Keratinocyte (primary cell): ENCODE measurements at regions not wholly inside any gene's neighbourhood (a gene's known extent, or its start where the extent isn't known, plus 50 kb on each side); places are given as distances from the start of the nearest gene placed in this dataset.

Source experiments
- DNase-seq: peaks from one replicate; pipeline ENCODE4 v3.0.0-alpha.2; 2011; ENCODE audit warnings: low read depth, missing footprints, low spot score
- FAIRE-seq: peaks from 2 replicates; lab custom pipeline; 2011; peaks lifted over from hg19 to GRCh38; lab: Jason Lieb, UNC
- H2AFZ ChIP-seq: 2 replicates; pipeline ENCODE4 v1.6.0; 2012; ENCODE audit warnings: low read length, control low read depth, inconsistent platforms; ENCODE audit not compliant: control insufficient read depth
- H3K27ac ChIP-seq: 2 replicates; pipeline ENCODE4 v1.5.1; 2011; ENCODE audit warnings: low read length; ENCODE audit not compliant: control insufficient read depth, insufficient read depth
- H3K27me3 ChIP-seq: 3 replicates; pipeline ENCODE4 v1.6.0; 2011; ENCODE audit warnings: low read length; ENCODE audit not compliant: control insufficient read depth, insufficient read depth; ENCODE audit errors: extremely low read depth
- H3K36me3 ChIP-seq, 2 experiments: 2 replicates in 1 of 2; 3 replicates in 1 of 2; pipeline ENCODE4 v1.5.1; 2011; ENCODE audit warnings: low read length in 2 of 2, mild to moderate bottlenecking in 1 of 2; ENCODE audit not compliant: control insufficient read depth in 2 of 2, insufficient read depth in 2 of 2; ENCODE audit errors: extremely low read depth in 1 of 2
- H3K4me1 ChIP-seq: 3 replicates; pipeline ENCODE4 v1.5.1; 2011; ENCODE audit warnings: low read length; ENCODE audit not compliant: control insufficient read depth, insufficient read depth; ENCODE audit errors: extremely low read depth
- H3K4me2 ChIP-seq: 3 replicates; pipeline ENCODE4 v1.6.0; 2011; ENCODE audit warnings: low read depth, low read length; ENCODE audit not compliant: control insufficient read depth, insufficient read depth; ENCODE audit errors: extremely low read depth
- H3K4me3 ChIP-seq, 3 experiments: fragments of 200-600 bp in 1 of 3; sonication (generic) in 1 of 3; 2 replicates in 2 of 3; 3 replicates in 1 of 3; pipeline ENCODE4 v1.5.1; 2011 to 2016; ENCODE audit warnings: low read length in 3 of 3, mild to moderate bottlenecking in 3 of 3, control low read depth in 2 of 3, inconsistent platforms in 1 of 3, low read depth in 1 of 3, mixed read lengths in 1 of 3, mixed run types in 1 of 3, moderate library complexity in 1 of 3; ENCODE audit not compliant: control insufficient read depth in 2 of 3, insufficient read depth in 2 of 3; ENCODE audit errors: extremely low read depth in 1 of 3
- H3K79me2 ChIP-seq: 2 replicates; pipeline ENCODE4 v1.6.0; 2012; ENCODE audit warnings: low read length; ENCODE audit not compliant: control insufficient read depth, insufficient read depth
- H3K9ac ChIP-seq: 3 replicates; pipeline ENCODE4 v1.6.0; 2011; ENCODE audit warnings: low read length; ENCODE audit not compliant: control insufficient read depth, insufficient read depth; ENCODE audit errors: extremely low read depth
- H3K9me1 ChIP-seq: 3 replicates; pipeline ENCODE4 v1.6.0; 2011; ENCODE audit warnings: low read length; ENCODE audit not compliant: control insufficient read depth, insufficient read depth; ENCODE audit errors: extremely low read depth
- H3K9me3 ChIP-seq: 2 replicates; pipeline ENCODE4 v1.5.1; 2012; ENCODE audit warnings: low read depth, low read length; ENCODE audit not compliant: control insufficient read depth
- H4K20me1 ChIP-seq: 3 replicates; pipeline ENCODE4 v1.6.0; 2011; ENCODE audit warnings: low read length; ENCODE audit not compliant: control insufficient read depth, insufficient read depth; ENCODE audit errors: extremely low read depth
- EZH2 ChIP-seq: IDR thresholded peaks from one replicate; pipeline ENCODE4 v1.6.1; 2012; ENCODE audit warnings: inconsistent platforms, mild to moderate bottlenecking, low read length, moderate library complexity
- dilution Hi-C: fragments of 300-500 bp; cut with MboI; formaldehyde crosslinking; loops from one replicate; pipeline ENCODE4 v1.7.0; 2020; ENCODE audit warnings: low sequenced_read_pairs; ENCODE audit not compliant: extremely low pct_ligation_motif_present
- TF ChIP-seq, protein P1 (sequence below), 3 experiments: IDR thresholded peaks in 1 of 3; conservative IDR thresholded peaks in 1 of 3; optimal IDR thresholded peaks in 1 of 3; 2 replicates in 2 of 3; 3 replicates in 1 of 3; pipeline versions ENCODE3 to v1.5.1; 2011; ENCODE audit warnings: low read length in 3 of 3, mild to moderate bottlenecking in 3 of 3, moderate library complexity in 2 of 3, control low read depth in 1 of 3, inconsistent platforms in 1 of 3; ENCODE audit not compliant: insufficient read depth in 2 of 3; ENCODE audit errors: extremely low read depth in 1 of 3

DNA sequence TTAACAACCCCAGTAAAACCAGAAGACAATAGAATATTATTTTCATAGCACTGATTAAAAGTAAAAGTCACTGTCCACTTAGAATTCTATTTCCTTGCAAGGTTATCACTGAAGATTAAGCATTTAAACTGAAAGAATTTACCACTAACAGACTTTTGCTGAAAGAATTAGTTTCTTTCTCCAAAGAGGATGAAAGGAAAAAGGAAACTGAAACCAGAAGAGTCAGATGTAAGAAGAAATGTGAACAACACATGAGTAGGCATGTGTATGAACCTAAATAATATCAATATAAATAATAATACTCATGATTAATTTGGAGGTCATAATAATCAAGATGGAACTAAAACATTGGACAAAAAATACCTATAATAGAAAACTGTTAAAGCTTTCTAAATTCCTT lies 82.4 kb upstream of the KLHL29 start:
- H3K27me3 ChIP-seq, result peaks cover 3% of the 10 kb centered on the region
- no peaks in the 10 kb centered on the region for H3K79me2 ChIP-seq
- no peak overlapping the region for H3K27ac ChIP-seq
- H3K9ac ChIP-seq, result no peak overlapping the region
- H3K9me1 ChIP-seq, result no peaks in the 10 kb centered on the region
- H4K20me1 ChIP-seq, result no peaks in the 10 kb centered on the region
- DNase-seq, result no peak
- TF ChIP-seq, protein P1, sequence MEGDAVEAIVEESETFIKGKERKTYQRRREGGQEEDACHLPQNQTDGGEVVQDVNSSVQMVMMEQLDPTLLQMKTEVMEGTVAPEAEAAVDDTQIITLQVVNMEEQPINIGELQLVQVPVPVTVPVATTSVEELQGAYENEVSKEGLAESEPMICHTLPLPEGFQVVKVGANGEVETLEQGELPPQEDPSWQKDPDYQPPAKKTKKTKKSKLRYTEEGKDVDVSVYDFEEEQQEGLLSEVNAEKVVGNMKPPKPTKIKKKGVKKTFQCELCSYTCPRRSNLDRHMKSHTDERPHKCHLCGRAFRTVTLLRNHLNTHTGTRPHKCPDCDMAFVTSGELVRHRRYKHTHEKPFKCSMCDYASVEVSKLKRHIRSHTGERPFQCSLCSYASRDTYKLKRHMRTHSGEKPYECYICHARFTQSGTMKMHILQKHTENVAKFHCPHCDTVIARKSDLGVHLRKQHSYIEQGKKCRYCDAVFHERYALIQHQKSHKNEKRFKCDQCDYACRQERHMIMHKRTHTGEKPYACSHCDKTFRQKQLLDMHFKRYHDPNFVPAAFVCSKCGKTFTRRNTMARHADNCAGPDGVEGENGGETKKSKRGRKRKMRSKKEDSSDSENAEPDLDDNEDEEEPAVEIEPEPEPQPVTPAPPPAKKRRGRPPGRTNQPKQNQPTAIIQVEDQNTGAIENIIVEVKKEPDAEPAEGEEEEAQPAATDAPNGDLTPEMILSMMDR (optimal IDR thresholded peaks at IDR 0.05 in 1 of 3, IDR thresholded peaks at IDR 0.05 in 1 of 3, conservative IDR thresholded peaks at IDR 0.05 in 1 of 3; ENCODE audit: extremely low read depth in 1 of 3, insufficient read depth in 2 of 3, low read length in 3 of 3), result no peak
- no peak for TF ChIP-seq EZH2
- no peak overlapping the region for H3K4me3 ChIP-seq
- no peak overlapping the region for H2AFZ ChIP-seq
- FAIRE-seq, result no peak
- dilution Hi-C loops, result no loop called here
- H3K36me3 ChIP-seq, result no peaks in the 10 kb centered on the region
- no peak overlapping the region for H3K4me2 ChIP-seq
- H3K9me3 ChIP-seq, result no peaks in the 10 kb centered on the region
- no peaks in the 10 kb centered on the region for H3K4me1 ChIP-seq

DNA sequence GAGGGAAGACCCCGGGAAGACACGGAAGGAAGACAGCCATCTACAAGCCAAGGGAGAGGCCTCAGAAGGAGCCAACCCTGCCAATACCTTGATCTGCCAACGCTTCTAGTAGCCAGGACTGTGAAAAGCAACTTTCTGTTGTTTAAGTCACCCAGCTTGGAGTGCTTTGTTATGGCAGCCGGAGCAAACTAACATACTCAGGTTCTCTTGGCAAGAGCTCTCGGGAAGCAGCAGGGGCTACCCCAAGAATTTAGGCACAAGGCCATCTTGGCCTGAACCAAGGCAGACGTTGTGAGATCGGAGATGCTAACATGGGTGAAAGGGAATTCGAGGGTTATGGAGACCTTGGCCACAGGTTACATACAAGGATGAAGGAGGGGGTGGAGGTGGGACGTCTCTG lies 78.6 kb upstream of the KLHL29 start:
- Histone ChIP-seq H3K27ac (no peak overlapping the region), H3K27me3 (peaks cover 7% of the 10 kb centered on the region), H3K79me2 (no peaks in the 10 kb centered on the region), H3K4me1 (no peaks in the 10 kb centered on the region), H3K4me2 (no peak overlapping the region), H3K36me3 (no peaks in the 10 kb centered on the region), H3K9me1 (no peaks in the 10 kb centered on the region), H3K4me3 (no peak overlapping the region), H3K9me3 (no peaks in the 10 kb centered on the region), H4K20me1 (no peaks in the 10 kb centered on the region), H3K9ac (no peak overlapping the region), H2AFZ (no peak overlapping the region)
- no peak for DNase-seq
- TF ChIP-seq, protein P1 (optimal IDR thresholded peaks at IDR 0.05 in 1 of 3, IDR thresholded peaks at IDR 0.05 in 1 of 3, conservative IDR thresholded peaks at IDR 0.05 in 1 of 3; ENCODE audit: extremely low read depth in 1 of 3, insufficient read depth in 2 of 3, low read length in 3 of 3), result no peak
- no peak for TF ChIP-seq EZH2
- dilution Hi-C loops, result no loop called here
- FAIRE-seq, result no peak
